GM18873 (cell line): ENCODE measurements at regions not wholly inside any gene's neighbourhood (a gene's known extent, or its start where the extent isn't known, plus 50 kb on each side); places are given as distances from the start of the nearest gene placed in this dataset.

ENCODE experiments used
- ATAC-seq: cut with Tn5 transposase; IDR thresholded peaks from one replicate; pipeline ENCODE4 v1.9.1; 2021; ENCODE audit warnings: mild to moderate bottlenecking, moderate library complexity, moderate number of reproducible peaks; ENCODE audit not compliant: unreplicated experiment, low FRiP score

GRCh38 chr14:96723946-96724345, 73.2 kb upstream of the VRK1 start:
- no peak for ATAC-seq

- ATAC-seq, result no peak
Observed at GRCh38 chr14:96725232-96725631, 72.0 kb upstream of the VRK1 start.

GRCh38 chr14:96727073-96727472, 70.1 kb upstream of the VRK1 start:
- ATAC-seq, result no peak

- no peak for ATAC-seq
Observed at GRCh38 chr14:96727491-96727890, 69.7 kb upstream of the VRK1 start.

GRCh38 chr14:96727980-96728717, 69.0 kb upstream of the VRK1 start:
- ATAC-seq, result no peak

GRCh38 chr14:96729889-96730288, 67.3 kb upstream of the VRK1 start:
- ATAC-seq, result no peak

GRCh38 chr14:96730386-96730785, 66.8 kb upstream of the VRK1 start:
- no peak for ATAC-seq

- no peak for ATAC-seq
Observed at GRCh38 chr14:96734076-96734622, 63.0 kb upstream of the VRK1 start.

- ATAC-seq, result no peak
Observed at GRCh38 chr14:96735526-96735925, 61.7 kb upstream of the VRK1 start.

GRCh38 chr14:96736439-96736838, 60.7 kb upstream of the VRK1 start:
- ATAC-seq, result no peak

- ATAC-seq, result no peak
Observed at GRCh38 chr14:96737881-96738280, 59.3 kb upstream of the VRK1 start.

GRCh38 chr14:96739200-96739910, 57.8 kb upstream of the VRK1 start:
- no peak for ATAC-seq

- ATAC-seq, result no peak
Observed at GRCh38 chr14:96741151-96741977, 55.8 kb upstream of the VRK1 start.

GRCh38 chr14:96744262-96744661, 52.9 kb upstream of the VRK1 start:
- no peak for ATAC-seq

GRCh38 chr14:96745500-96746051, 51.6 kb upstream of the VRK1 start:
- no peak for ATAC-seq

GRCh38 chr14:96746101-96746500, 51.1 kb upstream of the VRK1 start:
- no peak for ATAC-seq

GRCh38 chr14:96747006-96747405, 50.2 kb upstream of the VRK1 start:
- no peak for ATAC-seq
